AG04450 (cell line): ENCODE measurements at regions not wholly inside any gene's neighbourhood (a gene's known extent, or its start where the extent isn't known, plus 50 kb on each side); places are given as distances from the start of the nearest gene placed in this dataset.

ENCODE experiments used
- CTCF ChIA-PET: fragments of 300-600, 350-600 bp; formaldehyde crosslinking; extraction: SDS; loops from one replicate; lab custom pipeline; 2022; ENCODE audit warnings: antibody characterized with exemption, inconsistent platforms; lab: Charles Lee
- POLR2A ChIA-PET: fragments of 350-600 bp; formaldehyde crosslinking; extraction: SDS; loops from one replicate; lab custom pipeline; 2021; ENCODE audit warnings: antibody characterized with exemption, inconsistent platforms; lab: Yijun Ruan, JAX
- DNase-seq: peaks from one replicate; pipeline ENCODE4 v3.0.0-alpha.2; 2011; ENCODE audit warnings: low read depth, low spot score
- H3K27ac ChIP-seq: one replicate; pipeline ENCODE4 v1.5.1; 2012; ENCODE audit warnings: low read depth, low read length, control low read depth
- H3K27me3 ChIP-seq: one replicate; pipeline ENCODE4 v1.6.0; 2012; ENCODE audit warnings: low read length; ENCODE audit not compliant: control insufficient read depth, insufficient read depth
- H3K4me3 ChIP-seq: 2 replicates; pipeline ENCODE4 v1.5.1; 2011; ENCODE audit warnings: mild to moderate bottlenecking, low read depth, low read length, control low read depth
- H3K9me3 ChIP-seq: 2 replicates; pipeline ENCODE4 v1.5.1; 2012; ENCODE audit warnings: low read length; ENCODE audit not compliant: control insufficient read depth, insufficient read depth
- CTCF ChIP-seq: IDR thresholded peaks from 2 replicates; pipeline ENCODE4 v1.5.1; 2011; ENCODE audit warnings: low read depth, low read length, control low read depth, inconsistent platforms

- no peak for TF ChIP-seq CTCF
- no peak overlapping the region for H3K27ac ChIP-seq
These were observed 212.7 kb downstream of the SLIT2 start for GRCh38 chr4:20464381-20464780.

GRCh38 chr4:20474119-20474518, 222.4 kb downstream of the SLIT2 start:
- H3K9me3 ChIP-seq, result no peaks in the 10 kb centered on the region
- POLR2A ChIA-PET, result no interaction called here
- no peak overlapping the region for H3K4me3 ChIP-seq
- H3K27me3 ChIP-seq, result no peaks in the 10 kb centered on the region
- CTCF ChIA-PET, result no interaction called here
- no peak for DNase-seq
- TF ChIP-seq CTCF, result no peak
- H3K27ac ChIP-seq, result no peak overlapping the region

More at GRCh38 chr4:20464381-20464780, 212.7 kb downstream of the SLIT2 start:
- no peaks in the 10 kb centered on the region for H3K27me3 ChIP-seq
- no peaks in the 10 kb centered on the region for H3K9me3 ChIP-seq
- H3K4me3 ChIP-seq, result no peak overlapping the region
- ChIA-PET CTCF (no interaction called here), POLR2A (no interaction called here)
- no peak for DNase-seq

- CTCF ChIA-PET, result interaction anchor here (1.3 kb wide), 1 partner anchor 15 kb away, joined by 3 read pairs; no protein-coding TSS in a partner anchor
- no peak overlapping the region for H3K27ac ChIP-seq
- H3K4me3 ChIP-seq, result no peak overlapping the region
- POLR2A ChIA-PET, result no interaction called here
- no peaks in the 10 kb centered on the region for H3K9me3 ChIP-seq
- TF ChIP-seq CTCF, result no peak
- no peaks in the 10 kb centered on the region for H3K27me3 ChIP-seq
- no peak for DNase-seq
These were observed 221.8 kb upstream of the PACRGL start for GRCh38 chr4:20478412-20478811.

- ChIA-PET POLR2A (no interaction called here), CTCF (no interaction called here)
- Histone ChIP-seq H3K9me3 (no peaks in the 10 kb centered on the region), H3K27ac (no peak overlapping the region), H3K4me3 (no peak overlapping the region), H3K27me3 (no peaks in the 10 kb centered on the region)
- no peak for DNase-seq
- no peak for TF ChIP-seq CTCF
These were observed 219.9 kb upstream of the PACRGL start for GRCh38 chr4:20480165-20480947.

- CTCF ChIA-PET, result no interaction called here
- DNase-seq, result no peak
- no peaks in the 10 kb centered on the region for H3K27me3 ChIP-seq
- no peaks in the 10 kb centered on the region for H3K9me3 ChIP-seq
- POLR2A ChIA-PET, result no interaction called here
- no peak overlapping the region for H3K4me3 ChIP-seq
- TF ChIP-seq CTCF, result no peak
- no peak overlapping the region for H3K27ac ChIP-seq
These were observed 216.8 kb upstream of the PACRGL start for GRCh38 chr4:20483416-20483815.
